SK-N-SH treated with all-trans-retinoic acid at 6 μM for 48 hours (cell line): ENCODE measurements at regions not wholly inside any gene's neighbourhood (a gene's known extent, or its start where the extent isn't known, plus 50 kb on each side); places are given as distances from the start of the nearest gene placed in this dataset.

Experiments
- PPARA ChIP-seq: fragments of 250-450 bp; sonication (Bioruptor Pico); IDR thresholded peaks from 2 replicates; pipeline ENCODE4 v1.5.0; 2020; ENCODE audit warnings: mild to moderate bottlenecking, borderline replicate concordance
- ZFP30 ChIP-seq: fragments of 450-650 bp; formaldehyde crosslinking; IDR thresholded peaks from 2 replicates; pipeline ENCODE4 v1.5.0; 2022; ENCODE audit warnings: mild to moderate bottlenecking, moderate library complexity

DNA sequence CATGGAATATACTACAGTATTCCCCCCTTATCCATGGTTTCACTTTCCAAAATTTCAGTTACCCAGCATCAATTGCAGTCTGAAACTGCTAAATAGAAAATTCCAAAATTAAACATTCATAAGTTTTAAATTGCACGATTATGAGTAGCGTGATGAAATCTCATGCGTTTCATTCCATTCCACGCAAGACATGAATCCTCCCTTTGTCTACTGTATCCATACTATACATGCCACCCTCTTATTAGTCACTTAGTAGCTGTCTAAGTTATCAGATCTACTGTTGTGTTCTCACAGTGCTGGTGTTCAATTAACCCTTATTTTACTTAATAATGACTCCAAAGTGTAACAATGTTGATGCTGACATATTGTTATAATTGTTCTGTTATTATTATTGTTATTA, 261.2 kb upstream of the NDST4 start:
- no peak for TF ChIP-seq ZFP30 (CRISPR knock-in tag)
- TF ChIP-seq PPARA, result no peak
